Right forelimb (tissue), 1 donor: ENCODE measurements at regions not wholly inside any gene's neighbourhood (a gene's known extent, or its start where the extent isn't known, plus 50 kb on each side); places are given as distances from the start of the nearest gene placed in this dataset.

ENCODE experiments used
- DNase-seq: peaks from one replicate; pipeline ENCODE4 v3.0.0-alpha.2; 2018

- DNase-seq = no peak
Observed at GRCh38 chr6:166687879-166688205, 60.8 kb upstream of the RPS6KA2 start.

GRCh38 chr6:166687070-166687878 is 60.2 kb upstream of the RPS6KA2 start:
- DNase-seq = no peak

GRCh38 chr6:166686317-166686716 is 59.3 kb upstream of the RPS6KA2 start:
- DNase-seq = no peak

GRCh38 chr6:166684866-166685265 is 57.8 kb upstream of the RPS6KA2 start:
- DNase-seq = no peak

- no peak for DNase-seq
Observed at GRCh38 chr6:166684170-166684569, 57.1 kb upstream of the RPS6KA2 start.

- DNase-seq = no peak
Observed at GRCh38 chr6:166683477-166683876, 56.4 kb upstream of the RPS6KA2 start.

GRCh38 chr6:166679566-166679965 is 52.5 kb upstream of the RPS6KA2 start:
- DNase-seq = no peak

GRCh38 chr6:166678426-166678825 is 51.4 kb upstream of the RPS6KA2 start:
- DNase-seq = no peak

- DNase-seq = no peak
Observed at GRCh38 chr6:166677941-166678340, 50.9 kb upstream of the RPS6KA2 start.
